ENCODE measurements at regions not wholly inside any gene's neighbourhood (a gene's known extent, or its start where the extent isn't known, plus 50 kb on each side); places are given as distances from the start of the nearest gene placed in this dataset.

DNA sequence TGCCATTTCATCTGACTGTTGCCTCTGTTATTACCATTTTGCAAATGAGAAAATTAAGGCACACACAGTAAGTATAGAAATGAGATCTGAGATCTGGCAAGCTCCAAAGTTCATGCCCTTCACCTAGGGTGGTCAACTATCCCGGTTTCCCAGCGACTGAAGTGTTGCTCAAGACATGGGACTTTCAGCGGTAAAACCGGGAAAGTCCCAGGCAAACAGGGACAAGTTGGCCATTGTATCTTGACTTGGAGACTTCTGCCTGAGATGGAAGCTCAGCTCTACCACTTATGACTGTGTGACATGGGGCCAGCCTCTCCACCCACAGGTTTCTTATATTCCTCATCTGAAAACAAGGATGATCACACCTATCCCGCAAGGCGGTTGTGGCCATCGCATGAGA, 55.6 kb upstream of the TPM1 start:
- no peak for DNase-seq (ENCODE audit: low spot score)

DNA sequence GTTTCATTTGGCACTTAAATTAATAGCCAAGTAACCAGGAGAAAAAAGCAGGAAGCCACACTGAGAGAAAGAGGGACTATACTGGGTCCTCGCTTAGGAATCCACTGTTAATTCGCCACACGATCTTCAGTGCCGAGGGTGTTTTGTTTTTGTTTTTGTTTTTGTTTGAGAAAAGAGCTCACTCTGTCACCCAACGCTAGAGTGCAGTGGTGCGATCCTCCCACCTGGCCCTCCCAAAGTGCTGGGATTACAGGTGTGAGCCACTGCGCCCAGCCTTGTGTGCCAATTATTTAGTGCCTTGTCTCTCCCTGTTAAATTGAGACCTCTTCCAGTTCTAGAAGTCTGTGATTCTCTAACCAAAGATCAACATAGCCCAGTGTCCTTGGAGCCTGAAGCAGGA, 53.8 kb upstream of the TPM1 start:
- DNase-seq (ENCODE audit: low spot score) = no peak

DNA sequence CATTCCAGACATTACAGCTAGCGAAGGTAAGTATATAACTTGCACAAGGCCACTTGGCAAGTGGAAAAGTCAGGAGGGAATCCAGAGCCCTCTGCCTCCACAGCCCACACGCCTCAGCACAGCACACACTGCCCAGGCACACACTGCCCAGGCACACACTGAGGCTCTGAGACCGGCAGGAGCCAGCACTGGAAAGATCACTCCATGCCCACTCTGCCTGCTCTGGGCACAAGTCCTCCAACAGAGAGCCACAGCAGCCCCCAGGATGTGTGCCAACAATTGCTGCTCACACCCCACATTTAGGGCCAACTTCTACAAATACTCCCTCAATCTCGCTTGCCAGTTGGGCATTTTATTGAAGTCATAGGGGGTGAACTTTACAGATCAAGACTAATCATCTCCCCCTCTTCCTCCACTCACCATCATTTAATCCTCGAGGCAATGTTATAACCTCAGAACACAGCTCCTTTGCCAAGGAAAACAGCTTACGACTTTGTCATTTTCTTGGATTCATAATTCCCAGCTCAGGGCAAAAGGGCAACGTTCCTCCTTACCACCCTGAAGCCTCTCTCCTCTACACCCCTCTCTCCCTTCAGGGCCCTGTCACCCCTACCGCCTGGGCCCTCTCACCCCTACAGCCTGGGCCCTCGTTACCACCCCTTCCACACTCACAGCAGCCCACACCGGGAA, 53.0 kb upstream of the TPM1 start:
- no peak for DNase-seq (ENCODE audit: low spot score)

DNA sequence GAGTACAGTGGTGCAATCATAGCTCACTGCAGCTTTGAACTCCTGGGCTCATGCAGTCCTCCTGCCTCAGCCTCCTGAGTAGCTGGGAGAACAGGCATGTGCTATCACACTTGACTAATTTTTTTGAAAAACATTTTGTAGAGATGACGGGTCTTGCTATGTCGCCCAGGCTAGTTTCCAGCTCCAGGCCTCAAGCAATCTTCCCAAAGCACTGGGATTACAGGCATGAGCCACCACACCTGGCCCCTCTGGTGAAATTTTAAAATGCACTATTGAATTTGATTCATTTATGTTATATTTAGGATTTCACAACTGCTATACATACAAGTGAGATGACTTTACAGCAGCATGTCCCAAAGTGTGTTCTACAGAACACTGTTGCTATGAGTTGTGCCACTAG, 50.8 kb upstream of the TPM1 start:
- no peak for DNase-seq (ENCODE audit: low spot score)

DNA sequence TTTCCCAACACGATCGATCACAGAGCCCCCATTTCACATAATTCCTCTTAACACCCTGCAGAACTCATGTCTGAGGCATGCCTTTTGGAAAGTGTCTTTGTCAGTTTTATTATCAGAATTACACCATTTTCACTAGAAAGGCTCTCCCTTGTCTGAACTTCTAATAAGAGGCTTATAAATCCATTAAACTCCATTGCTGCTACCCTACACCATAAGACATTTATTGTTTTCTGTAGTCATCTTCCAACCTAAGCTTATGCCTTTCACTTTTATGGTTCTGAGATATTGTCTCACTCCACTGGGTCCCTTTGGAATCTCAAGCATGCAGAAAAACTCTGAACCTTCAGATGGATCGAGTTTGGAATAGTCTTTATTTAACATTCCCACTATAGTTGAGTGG, 50.2 kb upstream of the TPM1 start:
- no peak for DNase-seq (ENCODE audit: low spot score)

Measured in germinal center (tissue), 1 donor.